ENCODE measurements at regions not wholly inside any gene's neighbourhood (a gene's known extent, or its start where the extent isn't known, plus 50 kb on each side); places are given as distances from the start of the nearest gene placed in this dataset.
"Not testable (repeated sequence)": the region's sequence is repeated elsewhere in the genome, so short reads cannot be mapped to it uniquely, and the experiment has no call there.

DNA sequence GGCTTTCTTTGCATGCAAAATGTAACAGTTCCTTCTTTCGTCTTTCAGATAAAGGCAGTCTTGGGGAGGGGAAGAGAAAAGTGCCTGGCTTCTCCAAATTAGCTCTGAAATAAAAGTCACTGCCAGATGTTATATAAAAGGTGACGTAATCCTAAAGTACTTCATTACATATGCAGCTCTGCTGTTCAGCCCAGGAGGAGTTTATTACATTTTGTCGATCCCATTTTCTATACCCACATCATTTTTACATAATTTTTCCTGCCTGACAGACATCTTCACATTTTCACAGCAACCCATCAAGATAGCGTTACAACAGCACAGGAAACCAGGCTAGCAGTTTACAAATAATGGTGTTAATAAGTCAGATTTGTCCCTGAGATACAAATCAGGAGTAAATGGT is 86.7 kb upstream of the SLC30A5 start:
- no peak for FAIRE-seq

DNA sequence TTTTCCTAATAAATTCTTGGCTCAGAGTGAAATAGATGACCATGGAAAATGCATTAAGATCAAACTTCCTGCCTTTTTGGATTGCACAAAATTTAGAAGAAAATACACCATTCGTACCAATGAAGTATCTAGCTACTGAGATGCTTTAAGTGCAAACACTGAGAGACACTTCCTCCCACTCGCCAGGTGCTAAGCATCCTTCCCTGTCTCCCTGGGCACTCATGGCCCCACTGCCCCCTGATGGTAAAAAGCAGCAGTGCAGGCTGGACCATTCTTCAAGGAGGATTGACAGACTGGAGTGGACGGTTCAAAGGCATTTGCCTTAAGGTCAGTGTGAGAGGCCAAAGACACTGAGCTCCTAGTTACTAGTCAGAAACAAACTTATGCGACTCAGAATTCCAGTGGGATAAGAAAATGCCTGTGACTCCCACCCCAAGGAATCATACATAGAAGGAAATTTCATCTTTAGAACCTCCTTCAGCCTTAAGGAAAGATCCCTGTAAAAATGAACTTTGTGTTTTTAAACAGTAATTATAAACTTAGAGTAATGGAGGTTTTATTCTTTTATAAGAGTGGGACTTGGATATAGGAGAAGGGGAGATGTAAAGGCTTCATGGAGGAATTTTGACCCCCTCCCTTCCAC is 86.0 kb upstream of the SLC30A5 start:
- no peak for FAIRE-seq

DNA sequence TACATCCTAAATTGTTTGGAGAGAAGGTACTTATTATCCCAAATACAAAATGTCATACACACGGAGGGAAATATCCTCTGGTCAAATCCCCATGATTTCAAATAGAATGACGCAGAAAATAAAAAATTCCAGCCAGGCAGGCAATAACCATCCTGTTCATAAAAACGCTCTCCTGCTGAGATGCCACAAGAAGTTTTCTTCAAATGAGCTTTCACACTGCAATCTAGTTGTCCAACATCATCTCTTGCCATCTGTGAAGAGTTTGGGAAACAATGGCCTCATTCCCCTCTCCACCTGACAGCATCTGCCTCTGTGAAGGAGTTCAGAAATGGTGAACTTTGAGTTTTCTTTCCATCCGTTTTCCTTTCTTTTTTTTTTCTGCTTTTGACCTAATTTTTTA is 83.3 kb upstream of the SLC30A5 start:
- FAIRE-seq = no peak

DNA sequence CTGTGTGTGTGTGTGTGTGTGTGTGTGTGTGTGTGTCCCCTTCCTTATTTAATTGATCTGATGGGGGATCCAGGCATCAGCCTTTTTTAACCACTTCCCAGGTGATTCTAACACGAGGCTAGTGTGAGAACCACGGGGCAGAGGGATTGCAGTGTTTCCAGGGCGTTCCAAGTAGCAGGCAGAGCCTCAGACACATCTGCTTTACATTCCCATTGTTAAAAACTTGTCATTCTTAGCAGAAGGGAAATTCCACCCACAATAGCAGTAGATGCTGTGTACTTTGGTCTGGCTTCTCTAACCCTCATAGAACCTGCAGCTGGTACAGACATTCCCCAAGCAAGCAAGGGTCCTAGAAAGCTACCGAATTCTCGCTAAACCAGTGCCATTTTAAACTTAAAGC is 81.9 kb upstream of the SLC30A5 start:
- FAIRE-seq = no peak

DNA sequence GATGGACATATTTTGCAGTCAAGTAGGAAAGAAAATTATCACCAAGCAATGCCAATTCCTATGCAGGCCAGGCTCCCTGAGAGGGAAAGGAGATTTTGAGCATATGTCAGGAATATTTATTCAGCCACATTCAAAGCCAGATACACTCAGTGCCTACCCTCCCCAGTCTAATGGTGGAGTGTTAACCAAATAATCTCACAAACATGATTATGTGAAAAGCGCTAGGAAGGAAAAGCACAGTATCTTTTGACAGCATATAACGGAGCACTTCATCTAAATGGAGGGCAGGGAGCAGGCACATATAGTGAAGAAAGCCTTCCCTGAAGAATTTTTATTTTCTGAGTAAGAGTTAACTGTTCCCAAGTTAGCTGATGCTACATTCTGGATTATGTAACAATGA is 80.3 kb upstream of the SLC30A5 start:
- FAIRE-seq = no peak

DNA sequence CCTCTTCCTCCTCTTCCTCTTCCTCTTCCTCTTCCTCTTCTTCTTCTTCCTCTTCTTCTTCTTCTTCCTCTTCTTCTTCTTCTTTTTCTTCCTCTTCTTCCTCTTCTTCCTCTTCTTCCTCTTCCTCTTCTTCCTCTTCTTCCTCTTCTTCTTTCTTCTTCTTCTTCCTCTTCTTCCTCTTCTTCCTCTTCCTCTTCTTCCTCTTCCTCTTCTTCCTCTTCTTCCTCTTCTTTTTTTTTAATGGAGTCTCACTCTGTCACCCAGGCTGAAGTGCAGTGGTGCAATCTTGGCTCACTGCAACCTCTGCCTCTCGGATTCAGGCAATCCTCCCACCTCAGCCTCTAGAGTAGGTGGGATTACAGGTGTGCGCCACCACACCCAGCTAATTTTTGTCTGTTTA is 79.8 kb upstream of the SLC30A5 start:
- not testable (repeated sequence) for FAIRE-seq

DNA sequence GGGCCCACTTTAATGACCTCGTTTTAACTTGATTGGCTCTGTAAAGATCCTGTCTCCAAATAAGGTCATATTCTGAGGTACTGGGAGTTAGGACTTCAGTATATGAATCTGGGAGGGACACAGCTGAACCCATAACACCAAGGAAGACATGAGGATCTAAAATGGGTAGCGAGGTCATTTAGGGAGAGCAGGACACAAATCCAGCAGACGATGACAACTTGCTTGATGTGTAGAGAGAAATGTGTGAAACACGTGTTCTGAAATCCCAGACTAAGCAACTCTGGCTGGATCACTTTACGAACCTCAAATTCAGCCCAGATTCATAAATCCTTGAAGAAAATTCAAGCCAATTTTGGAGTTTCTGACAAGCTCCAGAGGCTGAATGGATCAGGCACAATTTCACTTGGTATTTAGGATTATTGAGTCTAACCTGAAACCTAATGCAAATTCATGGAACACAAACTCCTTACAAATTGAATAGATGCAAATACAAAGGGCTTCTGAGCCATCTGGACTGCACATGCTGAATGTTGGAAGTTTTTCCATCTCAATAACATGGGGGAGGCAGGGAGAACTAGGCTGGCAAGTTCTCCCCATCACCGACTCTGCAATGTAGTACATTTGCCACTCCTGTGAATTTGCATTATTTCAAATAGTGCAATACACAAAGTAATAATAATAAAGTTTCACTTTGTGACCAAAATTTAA is 74.0 kb upstream of the SLC30A5 start:
- FAIRE-seq = no peak

DNA sequence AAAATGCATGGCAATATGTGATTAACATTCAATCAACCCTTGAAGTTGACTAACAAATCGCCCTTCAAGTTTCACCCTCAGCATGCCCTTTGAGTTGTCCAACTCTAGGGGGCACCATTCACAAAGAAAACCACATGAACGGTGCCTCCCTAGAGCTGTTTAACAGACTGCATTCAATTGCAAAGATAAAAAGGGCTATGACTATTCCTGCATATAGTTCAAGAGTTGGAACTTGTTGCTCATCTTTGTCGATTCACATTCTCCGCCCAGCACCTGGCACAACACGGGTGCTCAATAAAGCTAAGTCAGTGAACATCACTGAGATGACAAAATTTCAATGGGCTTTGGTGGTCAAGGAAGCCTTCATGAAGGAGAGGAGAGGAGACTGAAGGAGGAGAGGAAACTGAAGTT is 69.6 kb upstream of the SLC30A5 start:
- FAIRE-seq = peak; percentile 93

DNA sequence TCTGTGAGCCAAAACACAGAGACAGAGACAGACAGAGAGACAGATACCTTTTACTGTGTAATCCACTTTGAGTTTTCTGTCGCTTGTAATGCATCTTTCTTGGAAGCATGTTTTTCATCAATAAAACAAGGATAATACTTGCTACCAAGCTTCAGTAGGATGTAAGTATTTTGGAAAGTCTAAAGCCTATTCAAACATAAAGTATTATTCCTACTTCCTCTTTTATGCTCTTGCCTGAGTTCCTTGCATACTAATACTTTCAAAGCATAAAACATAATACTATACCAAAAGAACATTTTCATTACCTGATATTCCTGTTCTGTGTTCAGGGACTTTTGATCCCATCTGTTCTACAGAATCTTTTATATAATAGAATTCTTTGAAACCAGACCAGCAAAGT is 64.5 kb upstream of the SLC30A5 start:
- FAIRE-seq = no peak

DNA sequence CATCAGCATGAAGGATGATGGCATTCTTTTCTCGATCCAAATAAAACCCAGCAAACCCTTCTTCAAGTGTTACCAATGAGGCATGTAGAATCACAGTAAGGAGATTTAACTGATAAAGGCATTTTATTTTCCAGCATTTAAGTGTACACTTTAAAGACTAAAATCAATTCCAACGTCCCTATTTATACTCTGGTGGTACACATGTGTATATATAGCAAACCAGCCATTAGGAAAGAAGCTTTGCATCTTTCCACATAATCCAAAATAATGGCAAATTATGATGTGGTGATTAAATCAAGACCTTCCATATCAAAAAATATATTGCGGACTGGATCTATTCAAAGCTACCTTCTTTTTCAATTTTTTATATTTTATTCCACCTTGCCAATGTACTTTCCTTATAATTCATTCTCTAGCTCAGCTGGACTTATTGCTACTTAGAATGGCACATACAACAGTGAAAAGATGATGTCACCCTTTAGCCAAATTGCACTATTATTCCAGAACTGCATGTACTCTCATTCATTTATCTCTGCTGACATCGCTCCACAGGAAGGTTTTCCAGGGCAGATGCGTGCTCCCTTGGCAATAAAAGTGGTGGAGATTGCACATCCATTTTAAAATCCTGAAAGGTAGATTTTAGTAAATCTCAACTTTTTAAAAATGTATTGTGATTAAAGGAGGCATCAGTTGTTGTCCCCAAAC is 63.3 kb upstream of the SLC30A5 start:
- no peak for FAIRE-seq

DNA sequence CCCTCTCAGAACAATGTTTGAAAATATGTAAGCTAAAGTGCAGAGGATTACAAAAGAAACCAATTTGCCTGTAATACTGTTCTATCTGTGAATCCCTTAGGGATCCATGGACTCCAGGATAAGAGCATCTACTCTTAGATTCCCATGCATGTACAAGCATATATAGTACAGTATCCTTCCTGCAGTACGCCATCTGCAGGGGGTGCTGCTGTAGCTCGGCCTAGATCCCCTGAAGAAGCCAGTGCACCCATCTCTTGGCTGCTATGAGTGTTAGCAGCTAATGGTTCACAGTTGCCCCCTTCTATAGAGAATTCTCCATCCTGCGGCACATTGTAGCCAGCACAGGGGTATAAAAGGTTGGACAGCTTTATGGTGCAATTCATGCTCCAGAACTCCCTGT is 61.8 kb upstream of the SLC30A5 start:
- no peak for FAIRE-seq

DNA sequence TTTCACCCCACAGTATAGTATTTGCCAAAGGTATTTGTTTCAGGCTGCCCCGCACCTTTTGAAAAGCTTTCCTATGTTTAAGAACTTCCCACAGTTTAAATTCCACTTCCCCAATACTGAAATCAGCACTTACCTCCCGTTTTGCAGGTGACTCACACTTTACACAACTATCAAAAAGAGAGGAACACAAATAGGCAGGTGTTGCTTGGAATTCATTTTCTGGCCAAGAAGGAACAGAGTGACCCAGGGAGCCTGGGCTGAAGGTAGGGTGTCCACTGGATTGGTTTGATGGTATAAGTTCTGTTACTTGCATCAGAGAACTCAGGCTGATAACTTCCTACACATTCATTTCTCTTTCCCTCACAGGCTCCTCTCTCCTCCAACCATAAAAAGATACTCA is 60.1 kb upstream of the SLC30A5 start:
- FAIRE-seq = no peak

DNA sequence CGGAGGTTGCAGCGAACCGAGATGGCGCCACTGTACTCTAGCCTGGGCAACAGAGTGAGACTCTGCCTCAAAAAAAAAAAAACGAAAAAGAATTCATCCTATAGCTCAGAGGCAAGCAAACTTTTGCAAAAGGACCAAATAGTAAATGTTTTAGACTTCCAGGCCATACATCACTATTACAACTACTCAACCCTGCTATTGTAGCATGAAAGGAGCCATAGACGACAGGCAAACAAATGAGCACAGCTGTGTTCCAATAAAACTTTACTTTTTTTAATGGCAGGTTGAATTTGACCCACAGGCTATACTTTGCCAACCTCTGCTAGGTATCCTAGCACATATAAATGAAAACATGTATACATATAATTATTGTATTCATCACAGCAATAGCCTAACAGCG is 58.9 kb upstream of the SLC30A5 start:
- no peak for FAIRE-seq

DNA sequence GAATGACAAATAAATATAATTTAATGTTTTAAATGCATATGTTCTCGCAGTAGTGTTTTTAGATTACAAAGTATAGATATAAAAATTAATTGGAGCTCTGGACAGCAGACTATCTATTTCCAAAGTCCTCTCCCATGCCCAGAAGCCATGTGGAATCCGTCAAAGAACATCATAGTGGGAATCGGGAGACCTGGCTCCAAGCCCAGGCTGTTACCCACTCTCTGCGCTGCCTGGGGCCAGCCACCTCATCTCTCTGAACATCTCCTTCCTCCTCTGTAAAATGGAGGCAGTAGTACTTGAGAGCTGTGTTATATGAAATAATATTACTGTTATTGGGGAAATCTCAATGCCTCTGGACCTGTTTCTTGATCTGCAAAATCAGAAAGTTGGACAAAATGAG is 58.1 kb upstream of the SLC30A5 start:
- FAIRE-seq = no peak

DNA sequence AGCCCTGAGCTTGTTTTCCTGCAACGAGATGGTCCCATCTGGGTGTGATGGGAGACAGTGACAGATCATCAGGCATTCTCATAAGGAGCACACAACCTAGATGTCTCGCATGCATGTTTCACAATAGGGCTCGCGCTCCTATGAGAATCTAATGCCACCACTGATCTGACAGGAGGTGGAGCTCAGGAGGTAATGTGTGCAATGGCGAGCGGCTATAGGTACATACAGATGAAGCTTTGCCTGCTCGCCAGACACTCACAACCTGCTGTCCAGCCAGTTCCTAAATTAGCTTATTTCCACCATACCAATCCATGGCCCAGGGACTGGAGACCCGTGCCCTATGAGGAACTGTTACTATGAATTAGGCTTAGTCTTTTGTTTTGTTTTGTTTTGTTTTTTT is 55.3 kb upstream of the SLC30A5 start:
- FAIRE-seq = no peak

DNA sequence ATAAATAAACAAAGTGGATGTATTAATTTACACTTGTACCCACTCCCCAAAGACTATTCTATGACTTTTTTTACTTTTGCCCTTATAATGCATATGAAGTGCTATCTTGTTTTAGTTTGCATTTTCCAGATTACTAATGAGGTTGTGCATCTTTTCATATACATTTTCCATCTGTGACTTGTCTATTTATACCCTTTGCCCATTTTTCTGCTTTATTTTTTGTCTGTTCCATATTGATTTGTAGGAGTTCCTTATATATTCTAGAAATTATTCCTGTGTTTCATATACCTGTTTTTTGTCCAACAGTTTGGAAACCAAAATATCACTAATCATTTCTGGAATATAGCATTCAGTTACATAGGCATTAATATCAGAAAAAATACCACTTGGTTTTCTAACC is 54.0 kb upstream of the SLC30A5 start:
- FAIRE-seq = no peak

DNA sequence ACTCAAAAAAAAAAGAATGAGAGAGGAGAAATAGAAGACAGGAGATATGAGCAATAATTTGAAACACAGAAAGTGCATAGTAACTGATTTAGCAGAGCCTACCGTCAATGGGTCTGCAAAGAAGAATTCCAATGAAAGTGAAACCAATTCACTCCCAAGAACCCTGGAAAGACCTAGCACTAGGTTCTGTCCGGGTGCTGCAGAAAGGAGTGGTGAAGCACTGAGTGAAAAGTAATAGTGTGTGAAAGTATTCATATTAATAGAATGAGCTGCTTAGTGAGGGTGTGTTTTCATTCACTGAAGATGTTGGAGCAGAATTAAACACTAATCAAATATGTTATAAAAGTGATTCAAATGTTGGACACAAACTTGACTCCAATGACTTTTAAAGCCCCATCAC is 51.3 kb upstream of the SLC30A5 start:
- no peak for FAIRE-seq

DNA sequence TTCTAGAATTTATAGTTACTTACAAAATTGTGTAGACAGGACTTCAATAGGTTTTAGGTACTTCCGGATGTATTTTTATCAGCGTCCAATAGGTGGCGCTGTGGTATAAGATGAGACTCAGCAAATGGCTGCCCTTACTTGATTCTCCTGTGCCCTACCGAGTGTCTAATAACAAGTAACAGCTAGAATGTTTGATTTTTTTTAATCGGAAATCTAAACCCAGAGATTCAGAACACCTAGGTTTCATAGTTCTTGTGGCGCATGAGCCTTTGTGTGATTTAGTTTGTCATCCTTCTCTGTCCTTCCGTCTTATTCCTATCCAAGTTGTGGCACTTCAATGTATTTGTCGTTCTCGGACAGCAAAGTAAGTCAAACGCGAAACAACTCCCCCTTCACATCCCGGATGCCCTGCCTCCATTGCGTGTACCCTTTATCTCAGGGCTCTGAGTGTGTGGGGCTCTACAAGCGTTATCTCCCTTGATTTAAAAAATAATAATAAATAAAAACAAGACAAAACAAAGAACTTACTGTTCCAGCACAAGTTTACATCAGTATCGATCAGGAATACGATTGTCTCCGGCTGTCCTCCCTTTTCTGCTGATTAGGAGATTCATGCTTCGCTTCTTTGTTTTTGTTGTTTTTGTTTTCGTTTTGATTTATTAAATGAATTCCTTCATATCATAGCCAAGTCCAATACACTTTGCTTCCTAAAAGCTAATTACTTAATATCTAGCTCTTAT is 50.7 kb upstream of the SLC30A5 start:
- FAIRE-seq = peak; percentile 97

DNA sequence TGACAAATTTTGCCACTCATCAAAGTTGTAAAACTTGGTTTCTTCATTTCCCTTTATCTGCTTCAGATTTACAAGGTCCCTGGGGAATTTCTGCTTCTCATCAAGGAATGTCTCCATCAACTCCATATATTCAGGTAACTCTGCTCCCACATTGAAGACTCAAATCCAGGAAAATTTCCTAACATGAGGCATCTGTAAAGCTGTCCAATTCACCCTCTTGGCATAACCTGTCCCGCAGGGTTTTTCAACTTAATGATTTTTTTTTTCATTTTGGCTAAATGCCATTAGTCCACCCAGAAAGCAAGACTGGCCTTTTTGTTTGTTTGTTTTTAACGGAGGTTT is 50.2 kb upstream of the SLC30A5 start:
- FAIRE-seq = no peak

Data from G401.6 (cell line).